ENCODE measurements at regions not wholly inside any gene's neighbourhood (a gene's known extent, or its start where the extent isn't known, plus 50 kb on each side); places are given as distances from the start of the nearest gene placed in this dataset.
A peak's percentile ranks its signal among the peaks of the same experiment; 100 is the strongest.

DNA sequence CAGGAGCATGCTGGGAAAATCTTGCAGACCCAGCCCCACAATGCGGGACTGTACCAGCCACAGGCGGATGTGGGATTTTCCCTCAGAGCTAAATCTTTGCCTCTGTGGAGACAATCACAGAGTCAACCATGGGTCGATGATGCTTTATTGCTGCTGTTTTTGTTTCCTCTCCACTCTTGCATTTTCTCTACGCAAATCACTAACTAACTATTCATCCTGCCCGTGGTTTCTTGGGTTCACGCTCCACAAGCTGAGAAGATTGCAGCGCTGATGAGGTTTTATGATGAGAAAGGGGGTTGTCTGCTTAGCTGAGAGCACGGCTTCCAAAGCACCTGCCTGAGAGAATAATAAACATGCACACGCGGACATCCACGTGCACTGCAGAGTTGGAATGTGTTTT lies 500.2 kb upstream of the ADAMTS16 start:
- in situ Hi-C loops (cut with HindIII; ENCODE audit: low pct_unique_long_range_greater_than_20kb, low sequenced_read_pairs), result no loop called here
- no peak for DNase-seq (ENCODE audit: low read depth, low spot score)

DNA sequence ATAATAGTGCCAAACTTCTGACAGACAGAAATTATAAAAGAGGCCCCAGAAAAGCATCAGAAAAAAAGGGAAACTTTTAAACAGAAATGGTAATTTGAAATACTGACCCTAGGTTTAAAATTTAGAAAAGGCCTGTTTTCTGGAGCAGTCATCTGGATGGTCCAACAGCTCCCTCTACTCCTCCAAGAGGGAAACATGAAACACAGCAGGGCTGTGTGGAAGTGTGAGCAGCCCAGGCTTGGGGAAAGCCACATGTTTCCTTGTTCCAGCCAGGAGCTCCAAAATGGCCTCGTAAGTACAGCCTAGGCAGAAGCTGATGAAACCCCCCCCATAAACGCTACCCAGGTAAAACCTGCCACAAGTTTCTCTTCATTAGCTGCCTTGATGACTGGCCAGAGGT lies 499.3 kb upstream of the ADAMTS16 start:
- in situ Hi-C loops (cut with HindIII; ENCODE audit: low pct_unique_long_range_greater_than_20kb, low sequenced_read_pairs), result no loop called here
- peak; percentile 72 for DNase-seq (ENCODE audit: low read depth, low spot score)

DNA sequence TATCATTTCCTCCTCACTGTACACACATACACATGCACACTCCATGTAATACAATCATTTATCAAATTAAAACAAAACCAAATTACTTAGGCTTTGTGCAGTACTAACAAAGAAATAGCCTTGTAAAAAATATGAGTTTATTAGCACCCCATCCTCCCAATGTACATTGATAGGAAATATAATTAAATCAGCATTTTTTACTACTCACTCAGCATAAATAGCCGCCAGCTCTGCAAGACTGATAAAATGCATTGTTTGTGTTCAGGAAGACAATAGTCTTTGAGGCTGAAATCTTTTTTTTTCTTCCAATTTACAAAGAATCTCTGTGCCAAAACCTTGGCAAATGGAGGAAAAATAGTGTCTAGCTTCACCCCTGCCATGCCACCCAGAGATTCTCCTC lies 497.6 kb upstream of the ADAMTS16 start:
- DNase-seq (ENCODE audit: low read depth, low spot score), result no peak
- in situ Hi-C loops (cut with HindIII; ENCODE audit: low pct_unique_long_range_greater_than_20kb, low sequenced_read_pairs), result no loop called here

DNA sequence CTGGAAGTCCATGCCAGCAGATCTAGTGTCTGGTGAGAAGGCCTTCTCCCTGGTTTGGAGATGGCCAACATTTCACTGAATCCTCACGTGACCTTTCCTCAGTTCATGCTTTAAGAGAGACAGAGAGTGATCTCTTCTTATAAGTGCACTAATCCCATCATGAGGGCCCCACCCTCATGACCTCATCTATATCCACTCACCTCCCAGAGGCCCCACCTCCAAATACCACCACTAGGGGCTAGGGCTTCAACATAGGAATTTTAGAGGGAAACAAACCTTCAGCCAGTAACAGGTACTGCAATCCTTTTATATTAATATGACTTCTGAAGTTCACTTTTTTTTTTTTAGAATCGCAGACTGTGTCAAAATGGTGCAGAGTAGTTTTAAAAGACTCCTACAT lies 496.9 kb upstream of the ADAMTS16 start:
- in situ Hi-C loops (cut with HindIII; ENCODE audit: low pct_unique_long_range_greater_than_20kb, low sequenced_read_pairs), result no loop called here
- DNase-seq (ENCODE audit: low read depth, low spot score), result no peak

DNA sequence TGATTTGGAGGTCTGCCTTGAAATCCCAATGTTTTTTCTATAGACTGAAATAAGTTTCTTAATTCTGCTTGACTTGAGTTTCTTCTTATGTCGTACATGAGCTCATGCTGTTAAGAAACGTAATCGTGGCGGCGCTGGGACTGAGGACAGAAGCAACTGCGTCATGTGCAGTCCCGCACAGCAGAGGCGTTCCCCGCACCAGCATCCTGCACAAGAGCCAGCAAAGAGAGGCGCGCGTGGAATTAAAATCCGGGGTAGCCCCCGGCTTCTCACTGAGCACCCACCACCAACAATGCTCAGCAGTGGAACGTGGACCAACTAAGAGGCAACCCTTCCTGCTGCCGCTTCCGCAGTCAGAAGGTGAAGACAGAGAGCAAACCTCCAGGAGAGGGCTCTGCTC lies 496.2 kb upstream of the ADAMTS16 start:
- in situ Hi-C loops (cut with HindIII; ENCODE audit: low pct_unique_long_range_greater_than_20kb, low sequenced_read_pairs), result no loop called here
- DNase-seq (ENCODE audit: low read depth, low spot score), result no peak

DNA sequence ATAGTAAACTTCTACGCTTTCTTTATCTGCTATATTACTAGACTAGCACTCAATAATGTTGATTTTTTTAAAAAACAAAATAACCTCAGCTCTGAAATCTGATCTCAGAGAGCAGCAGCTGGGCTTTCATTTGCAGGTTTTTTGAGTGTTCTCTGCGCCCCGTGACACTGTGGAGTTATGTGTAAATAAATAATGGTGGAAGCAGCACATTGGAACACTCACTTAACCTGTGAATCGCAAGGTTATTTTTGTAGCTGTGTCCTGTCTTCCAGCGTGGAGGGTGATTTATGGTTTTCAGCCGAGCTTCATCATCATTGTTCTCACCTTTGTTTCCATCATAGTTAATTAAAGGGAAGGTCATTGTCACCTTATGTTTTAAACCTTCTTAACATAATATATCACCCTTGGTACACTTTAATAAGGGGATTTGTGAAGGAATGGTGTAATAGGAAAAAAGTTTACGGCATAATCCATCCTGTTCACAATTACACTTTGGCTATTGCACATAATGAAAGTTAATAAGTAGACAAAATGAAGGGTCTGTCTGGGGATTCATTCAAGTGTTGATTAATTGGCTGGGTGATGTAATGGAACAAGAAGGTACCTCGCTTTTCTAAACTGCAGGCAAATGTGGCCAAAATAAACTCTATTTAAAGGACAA lies 493.3 kb upstream of the ADAMTS16 start:
- in situ Hi-C loops (cut with HindIII; ENCODE audit: low pct_unique_long_range_greater_than_20kb, low sequenced_read_pairs), result no loop called here
- no peak for DNase-seq (ENCODE audit: low read depth, low spot score)

DNA sequence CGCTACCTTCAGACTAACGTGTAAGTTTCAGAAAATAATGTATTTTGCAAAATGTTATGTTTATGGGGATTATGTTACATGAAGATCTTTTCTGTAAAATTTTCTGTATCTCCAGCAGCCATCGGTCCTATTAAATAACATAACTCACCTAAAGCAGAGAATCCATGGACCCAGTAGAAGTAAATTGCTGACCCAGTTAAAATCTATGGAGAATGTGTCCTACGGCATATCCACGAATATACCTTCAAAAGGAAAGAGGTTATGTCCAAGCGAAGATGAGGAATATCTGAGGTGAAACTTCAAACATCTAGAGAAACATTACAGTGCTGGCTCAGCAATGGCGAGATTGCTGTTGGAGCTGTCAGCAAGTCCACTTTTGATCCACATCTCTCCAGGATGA lies 492.2 kb upstream of the ADAMTS16 start:
- in situ Hi-C loops (cut with HindIII; ENCODE audit: low pct_unique_long_range_greater_than_20kb, low sequenced_read_pairs), result no loop called here
- no peak for DNase-seq (ENCODE audit: low read depth, low spot score)

DNA sequence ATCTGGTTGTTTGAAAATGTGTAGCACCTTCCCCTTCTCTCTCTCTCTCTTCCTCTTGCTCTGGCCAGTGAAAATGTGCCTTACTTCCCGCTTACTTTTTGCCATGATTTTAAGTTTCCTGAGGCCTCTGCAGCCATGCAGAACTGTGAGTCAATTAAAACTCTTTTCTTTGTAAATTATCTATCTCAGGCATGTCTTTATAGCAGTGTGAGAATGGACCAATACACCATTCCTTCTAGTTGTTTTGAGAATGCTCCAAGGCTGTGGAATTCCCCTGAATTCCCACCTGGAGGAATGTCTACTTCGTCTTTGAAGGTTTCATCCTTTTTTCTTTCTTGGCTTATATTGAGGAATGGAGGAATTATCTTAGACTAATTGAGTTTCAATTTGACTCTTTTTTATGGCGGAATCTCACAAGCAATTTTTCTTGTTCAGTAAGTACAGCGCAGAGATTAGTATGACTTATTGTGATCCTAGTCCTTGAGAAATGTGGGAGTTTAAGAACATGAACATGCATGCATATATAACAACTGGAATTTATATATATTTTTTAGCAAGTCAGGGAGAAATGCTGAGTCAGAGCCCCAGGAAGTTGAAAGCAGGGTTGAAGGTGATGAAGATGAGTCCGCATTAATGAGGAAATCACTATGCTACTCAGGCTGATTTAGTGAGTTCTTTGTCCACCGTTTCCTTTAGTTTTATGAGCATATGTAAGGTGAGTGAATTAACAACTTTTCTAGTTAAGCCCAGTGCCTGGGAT lies 488.1 kb upstream of the ADAMTS16 start:
- in situ Hi-C loops (cut with HindIII; ENCODE audit: low pct_unique_long_range_greater_than_20kb, low sequenced_read_pairs), result no loop called here
- no peak for DNase-seq (ENCODE audit: low read depth, low spot score)

DNA sequence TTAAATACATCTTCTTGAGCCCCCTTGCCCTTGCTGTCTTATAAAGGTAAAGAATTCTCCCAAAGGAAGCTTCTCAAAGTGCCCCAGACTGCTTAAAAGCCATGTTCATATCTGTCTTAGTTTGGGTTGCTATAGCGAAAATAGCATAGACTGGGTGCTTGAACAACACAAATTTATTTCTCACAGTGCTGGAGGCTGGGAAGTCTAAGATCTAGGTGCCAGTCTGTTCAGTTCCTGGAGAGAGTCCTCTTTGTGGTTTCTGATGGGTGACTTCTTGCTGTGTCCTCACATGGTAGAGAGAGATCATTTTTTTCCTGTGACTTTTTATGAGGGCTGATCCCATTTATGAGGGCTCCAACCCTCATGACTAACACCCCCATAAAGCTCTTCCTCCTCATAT lies 486.7 kb upstream of the ADAMTS16 start:
- in situ Hi-C loops (cut with HindIII; ENCODE audit: low pct_unique_long_range_greater_than_20kb, low sequenced_read_pairs), result no loop called here

DNA sequence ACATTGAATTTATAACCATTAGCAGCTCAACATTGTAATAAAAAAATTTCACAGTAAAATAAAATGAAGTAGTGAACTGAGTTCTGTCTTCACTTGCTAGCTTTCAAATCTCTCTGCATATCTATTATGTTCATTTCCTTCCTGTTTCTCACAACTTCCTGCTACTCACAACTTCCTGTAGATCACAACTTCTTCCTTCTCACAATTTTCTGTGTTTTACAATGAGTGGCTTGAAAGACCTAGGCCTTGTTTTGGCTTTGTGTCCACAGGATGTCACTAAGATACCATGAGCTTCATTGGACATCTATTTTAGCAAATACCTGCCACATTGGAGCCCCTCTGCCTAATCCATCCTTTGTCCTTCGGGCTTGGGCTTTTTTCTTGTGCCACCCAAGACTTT lies 480.3 kb upstream of the ADAMTS16 start:
- no peak for DNase-seq (ENCODE audit: low read depth, low spot score)
- in situ Hi-C loops (cut with HindIII; ENCODE audit: low pct_unique_long_range_greater_than_20kb, low sequenced_read_pairs), result no loop called here

More for the DNA sequence above, 486.7 kb upstream of the ADAMTS16 start:
- no peak for DNase-seq (ENCODE audit: low read depth, low spot score)

DNA sequence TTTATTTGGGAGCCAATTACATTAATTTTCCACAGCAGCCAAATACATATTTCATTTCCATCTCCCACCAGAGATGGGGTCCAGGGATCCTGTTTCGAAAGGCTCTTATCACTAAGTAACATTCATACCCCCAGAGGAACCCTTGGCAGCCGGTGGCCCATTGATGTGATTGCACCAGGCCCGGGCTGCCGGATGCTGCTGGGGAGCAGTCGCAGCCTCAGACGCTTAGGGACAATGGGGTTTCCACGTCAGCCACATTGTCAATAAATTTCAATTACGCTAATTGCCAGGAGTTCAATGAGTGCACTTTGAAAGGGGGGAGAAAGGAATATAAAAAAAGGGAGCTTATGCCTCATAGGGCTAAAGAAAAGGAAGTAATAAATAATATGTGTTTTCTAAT lies 478.8 kb upstream of the ADAMTS16 start:
- DNase-seq (ENCODE audit: low read depth, low spot score), result no peak
- in situ Hi-C loops (cut with HindIII; ENCODE audit: low pct_unique_long_range_greater_than_20kb, low sequenced_read_pairs), result no loop called here

DNA sequence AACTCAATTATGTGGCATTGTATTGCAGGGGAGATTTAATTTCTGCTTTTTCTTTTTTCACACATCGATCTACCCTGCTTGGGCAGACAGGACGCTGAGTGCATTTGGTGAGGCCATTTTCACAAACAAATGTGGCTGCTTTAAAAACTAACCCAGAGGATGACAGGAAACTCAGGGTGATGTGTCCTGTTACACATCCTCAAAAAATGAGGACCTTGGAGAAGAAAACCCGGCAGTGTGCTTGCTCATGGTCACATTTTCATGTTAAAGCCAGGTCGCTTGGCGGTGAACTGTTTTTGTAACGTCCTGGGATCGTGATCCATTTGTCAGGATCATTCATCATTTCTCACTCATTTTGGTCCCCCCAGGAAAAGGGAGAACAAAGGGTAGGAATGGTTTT lies 478.3 kb upstream of the ADAMTS16 start:
- DNase-seq (ENCODE audit: low read depth, low spot score), result no peak
- in situ Hi-C loops (cut with HindIII; ENCODE audit: low pct_unique_long_range_greater_than_20kb, low sequenced_read_pairs), result no loop called here

DNA sequence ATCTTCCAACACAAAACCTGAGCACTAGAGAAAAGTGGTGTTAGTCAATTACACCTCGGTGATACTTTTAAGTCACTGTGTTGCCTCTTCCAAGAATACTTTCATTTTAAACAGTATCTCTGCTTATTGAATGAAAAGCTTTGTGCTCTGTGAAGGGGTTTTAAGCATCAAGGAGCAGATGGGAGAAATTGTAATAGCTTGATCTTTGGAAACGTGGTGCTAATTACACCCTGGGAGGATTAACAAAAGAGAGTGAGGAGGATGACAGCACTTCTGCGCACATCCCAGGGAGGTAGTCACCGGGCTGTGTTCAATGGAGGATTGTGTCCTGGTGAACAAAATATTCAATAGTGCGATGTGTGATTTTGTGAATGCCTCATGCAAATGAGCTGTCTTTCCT lies 477.4 kb upstream of the ADAMTS16 start:
- in situ Hi-C loops (cut with HindIII; ENCODE audit: low pct_unique_long_range_greater_than_20kb, low sequenced_read_pairs), result no loop called here
- no peak for DNase-seq (ENCODE audit: low read depth, low spot score)

DNA sequence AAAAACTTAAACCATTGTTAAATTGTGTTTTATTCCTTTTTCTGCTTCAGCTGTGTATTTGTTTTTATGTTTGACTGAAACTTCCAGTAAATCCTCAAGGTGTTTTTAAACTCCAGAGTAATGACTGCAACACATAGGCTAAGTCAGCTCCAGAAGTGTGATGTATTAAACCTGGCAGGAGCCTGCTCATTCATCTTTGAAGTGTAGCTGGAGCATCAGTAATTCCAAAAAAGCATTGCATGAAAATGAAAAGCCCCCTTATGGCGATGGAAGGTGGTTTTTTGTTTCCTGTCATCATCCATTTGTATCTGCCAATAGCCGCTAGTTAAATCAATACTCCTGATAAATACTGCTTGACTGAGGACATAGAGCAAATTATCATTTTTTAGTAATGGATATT lies 474.2 kb upstream of the ADAMTS16 start:
- in situ Hi-C loops (cut with HindIII; ENCODE audit: low pct_unique_long_range_greater_than_20kb, low sequenced_read_pairs), result no loop called here

DNA sequence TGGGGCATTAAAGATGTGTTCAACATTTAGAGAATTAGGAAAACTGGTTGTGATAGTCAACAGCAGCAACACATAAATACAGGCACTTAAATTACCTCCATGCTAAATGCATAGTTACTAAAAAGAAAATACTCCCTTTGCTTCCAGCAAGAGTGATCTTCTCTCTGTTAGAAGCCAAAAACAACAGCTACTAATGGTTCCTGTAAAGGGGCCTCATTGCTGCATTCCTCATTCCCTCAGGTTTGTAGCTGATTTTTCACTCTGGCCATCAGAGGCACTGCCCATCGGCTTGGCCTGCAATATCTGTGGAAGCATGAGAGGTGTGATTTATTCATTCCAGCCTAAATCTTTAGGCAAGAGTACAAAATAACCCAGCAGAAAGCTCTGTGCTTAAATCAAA lies 466.0 kb upstream of the ADAMTS16 start:
- DNase-seq (ENCODE audit: low read depth, low spot score), result no peak
- in situ Hi-C loops (cut with HindIII; ENCODE audit: low pct_unique_long_range_greater_than_20kb, low sequenced_read_pairs), result no loop called here

More for the DNA sequence above, 474.2 kb upstream of the ADAMTS16 start:
- DNase-seq (ENCODE audit: low read depth, low spot score), result no peak

DNA sequence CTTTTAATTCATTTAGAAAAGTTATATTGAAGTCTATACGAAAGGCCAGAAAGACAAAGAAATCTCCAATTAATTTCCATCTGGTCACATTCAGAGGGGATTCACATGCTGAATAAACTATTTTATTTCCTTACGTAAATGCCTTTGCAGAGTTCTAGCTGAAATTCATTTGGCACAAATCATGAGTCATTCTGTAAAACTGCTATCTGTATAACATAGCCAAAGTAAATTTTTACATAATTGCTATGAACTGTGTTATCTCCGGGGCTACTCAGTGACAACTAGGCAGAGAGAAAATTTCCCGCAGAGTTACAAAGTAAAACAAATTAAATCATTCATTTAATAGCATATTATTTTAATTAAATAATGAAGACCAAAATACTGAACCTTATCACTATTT lies 463.2 kb upstream of the ADAMTS16 start:
- DNase-seq (ENCODE audit: low read depth, low spot score), result no peak
- in situ Hi-C loops (cut with HindIII; ENCODE audit: low pct_unique_long_range_greater_than_20kb, low sequenced_read_pairs), result no loop called here

DNA sequence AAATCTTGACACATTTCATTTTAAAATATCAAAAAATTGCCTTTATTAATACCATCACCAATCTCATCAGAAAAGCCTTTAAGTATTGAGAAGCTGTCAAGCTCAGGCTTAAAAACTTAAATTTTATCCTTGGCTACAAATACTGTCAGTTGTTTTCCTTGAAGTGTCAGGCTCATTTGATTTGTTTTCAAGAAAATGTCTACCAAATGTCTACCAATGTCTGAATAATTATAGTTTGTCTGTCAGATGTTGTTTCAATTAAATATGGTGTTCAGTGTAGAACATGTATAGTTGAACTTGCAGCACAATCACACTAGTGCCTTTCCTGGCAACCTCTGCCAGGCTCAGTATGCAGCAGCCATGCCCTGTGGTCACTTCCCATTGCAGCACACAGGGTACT lies 455.2 kb upstream of the ADAMTS16 start:
- DNase-seq (ENCODE audit: low read depth, low spot score), result no peak
- in situ Hi-C loops (cut with HindIII; ENCODE audit: low pct_unique_long_range_greater_than_20kb, low sequenced_read_pairs), result no loop called here

DNA sequence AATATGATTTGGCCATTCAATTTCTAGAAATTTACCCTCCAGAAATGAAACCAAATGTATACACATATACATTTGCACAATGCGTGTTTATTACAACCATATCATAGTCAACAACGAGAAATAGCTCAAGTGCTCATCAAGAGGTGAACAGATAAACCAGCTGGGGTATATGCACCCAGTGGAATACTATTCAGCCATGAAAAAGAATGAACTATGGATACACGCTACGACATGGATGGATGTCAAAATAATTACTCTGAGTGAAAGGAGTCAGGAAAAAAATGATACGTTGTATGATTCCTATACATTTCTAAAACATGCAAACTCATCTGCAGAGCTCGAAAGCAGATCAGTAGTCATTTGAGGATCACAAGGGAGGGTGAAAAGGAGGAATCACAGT lies 441.5 kb upstream of the ADAMTS16 start:
- no peak for DNase-seq (ENCODE audit: low read depth, low spot score)
- in situ Hi-C loops (cut with HindIII; ENCODE audit: low pct_unique_long_range_greater_than_20kb, low sequenced_read_pairs), result no loop called here

DNA sequence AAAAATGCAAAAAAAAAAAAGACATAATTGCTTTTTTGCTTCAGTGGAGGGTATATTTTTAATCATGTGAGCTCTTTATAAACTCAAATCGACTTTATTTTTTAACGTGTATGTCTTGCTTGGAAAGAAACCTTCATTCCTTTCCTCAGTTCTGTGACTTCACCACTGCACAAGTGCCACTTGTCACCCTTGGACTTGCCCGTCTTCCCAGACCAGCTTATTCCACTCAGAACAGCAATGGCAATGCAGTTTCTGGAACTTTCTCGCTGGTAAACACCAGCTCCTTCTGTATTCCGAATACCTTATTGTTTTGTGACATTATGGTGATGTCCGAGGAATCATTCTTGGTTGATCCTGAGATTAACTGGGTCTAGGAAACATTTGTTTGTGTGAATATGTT lies 440.5 kb upstream of the ADAMTS16 start:
- in situ Hi-C loops (cut with HindIII; ENCODE audit: low pct_unique_long_range_greater_than_20kb, low sequenced_read_pairs), result no loop called here
- no peak for DNase-seq (ENCODE audit: low read depth, low spot score)

Measured in SK-MEL-5 (cell line).